ENCODE measurements at regions not wholly inside any gene's neighbourhood (a gene's known extent, or its start where the extent isn't known, plus 50 kb on each side); places are given as distances from the start of the nearest gene placed in this dataset.

DNA sequence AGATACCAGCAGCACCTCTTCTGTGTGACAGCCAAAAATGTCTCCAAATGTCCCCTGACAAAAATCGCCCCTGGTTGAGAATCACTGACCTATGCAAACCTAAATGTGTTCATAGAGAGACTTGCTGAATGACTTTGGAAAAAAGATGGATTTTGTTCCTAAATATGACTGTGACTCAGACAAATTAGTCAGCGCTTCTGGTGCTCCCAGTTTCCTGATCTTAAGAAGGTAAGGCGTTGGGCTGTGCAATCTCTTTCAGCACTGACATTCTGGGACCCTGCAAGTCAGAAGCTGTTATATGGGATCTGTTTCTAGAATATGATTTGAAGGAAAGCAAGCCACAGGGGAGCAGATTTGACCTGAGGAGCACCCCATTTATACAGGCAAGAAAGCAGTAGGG, 90.6 kb upstream of the PWP1 start (continued):
- TF ChIP-seq RAD21 (IDR thresholded peaks at IDR 0.05 in 1 of 2, conservative IDR thresholded peaks at IDR 0.05 in 1 of 2; ENCODE audit: low read depth in 2 of 2, low read length in 2 of 2): no peak

Data from H1 (cell line).